Effector memory CD4-positive, alpha-beta T cell (primary cell): ENCODE measurements at regions not wholly inside any gene's neighbourhood (a gene's known extent, or its start where the extent isn't known, plus 50 kb on each side); places are given as distances from the start of the nearest gene placed in this dataset.

Experiments
- DNase-seq, 3 donors: peaks; one replicate each; pipeline ENCODE4 v3.0.0-alpha.2; 2020
- H3K27ac ChIP-seq: 2 replicates; pipeline ENCODE4 v1.7.0; 2013; ENCODE audit warnings: mild to moderate bottlenecking, low read length, moderate library complexity; ENCODE audit not compliant: insufficient read depth, poor library complexity, severe bottlenecking
- H3K27me3 ChIP-seq: replicated peaks from 2 replicates; pipeline ENCODE4 v1.7.0; 2013; ENCODE audit warnings: mild to moderate bottlenecking, low read length; ENCODE audit not compliant: insufficient read depth, control insufficient read depth, poor library complexity, severe bottlenecking
- H3K36me3 ChIP-seq: 2 replicates; pipeline ENCODE4 v1.7.0; 2013; ENCODE audit warnings: mild to moderate bottlenecking, low read length, moderate library complexity; ENCODE audit not compliant: control insufficient read depth, insufficient read depth
- H3K4me1 ChIP-seq: 2 replicates; pipeline ENCODE4 v1.7.0; 2013; ENCODE audit warnings: low read length, mild to moderate bottlenecking; ENCODE audit not compliant: control insufficient read depth, insufficient read depth, poor library complexity, severe bottlenecking
- H3K4me3 ChIP-seq: 2 replicates; pipeline ENCODE4 v1.7.0; 2013; ENCODE audit warnings: low read length, low read depth, mild to moderate bottlenecking; ENCODE audit not compliant: insufficient read depth, poor library complexity, severe bottlenecking
- H3K9me3 ChIP-seq: 2 replicates; pipeline ENCODE4 v1.7.0; 2013; ENCODE audit warnings: mild to moderate bottlenecking, low read length, moderate library complexity; ENCODE audit not compliant: control insufficient read depth

DNA sequence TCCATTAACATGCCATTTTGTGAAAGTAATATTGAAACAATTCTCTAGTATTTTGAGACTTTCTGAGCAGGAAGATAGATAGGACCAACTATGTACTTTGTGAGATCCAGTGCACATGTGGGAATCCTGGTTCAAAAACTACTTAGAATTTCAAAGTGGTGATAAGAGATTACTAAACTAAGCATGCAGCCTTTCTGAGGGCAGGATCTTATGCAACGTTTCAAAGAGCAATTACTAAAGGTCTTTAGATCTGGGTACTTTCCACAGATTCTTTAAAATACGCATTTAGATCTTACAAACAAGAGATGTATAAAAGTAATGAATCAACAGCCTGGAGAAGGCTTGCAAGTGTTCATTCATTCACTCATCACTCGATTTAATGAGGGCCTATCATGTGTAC lies 124.4 kb upstream of the TRIB2 start:
- Histone ChIP-seq H3K4me3 (no peak overlapping the region), H3K27ac (no peak overlapping the region), H3K9me3 (no peaks in the 10 kb centered on the region), H3K4me1 (peaks cover 8% of the 10 kb centered on the region), H3K36me3 (no peaks in the 10 kb centered on the region), H3K27me3 (no peaks in the 10 kb centered on the region)
- DNase-seq = no peak

DNA sequence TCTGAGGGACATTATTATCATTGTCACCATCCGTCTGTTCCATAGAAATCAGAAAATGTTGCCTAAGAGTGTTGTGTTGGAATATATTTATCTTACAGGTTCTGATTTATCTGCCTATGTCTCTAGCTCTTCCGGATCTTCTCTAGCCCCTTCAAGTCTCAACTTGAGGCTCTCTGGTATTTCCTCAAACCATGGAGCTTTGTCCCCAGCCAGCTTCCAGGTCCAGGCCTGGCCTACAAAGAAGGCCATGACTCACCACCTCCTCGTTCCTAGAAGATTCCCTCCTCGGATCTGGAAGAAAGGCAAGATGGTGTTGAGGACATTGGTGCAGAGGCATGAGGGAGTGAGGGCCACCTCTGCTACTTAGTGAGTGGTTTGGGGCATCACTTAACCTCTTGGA lies 122.1 kb upstream of the TRIB2 start:
- no peaks in the 10 kb centered on the region for H3K9me3 ChIP-seq
- H3K4me3 ChIP-seq = no peak overlapping the region
- no peaks in the 10 kb centered on the region for H3K36me3 ChIP-seq
- DNase-seq = no peak
- H3K27me3 ChIP-seq = no peaks in the 10 kb centered on the region
- no peaks in the 10 kb centered on the region for H3K4me1 ChIP-seq
- no peak overlapping the region for H3K27ac ChIP-seq

DNA sequence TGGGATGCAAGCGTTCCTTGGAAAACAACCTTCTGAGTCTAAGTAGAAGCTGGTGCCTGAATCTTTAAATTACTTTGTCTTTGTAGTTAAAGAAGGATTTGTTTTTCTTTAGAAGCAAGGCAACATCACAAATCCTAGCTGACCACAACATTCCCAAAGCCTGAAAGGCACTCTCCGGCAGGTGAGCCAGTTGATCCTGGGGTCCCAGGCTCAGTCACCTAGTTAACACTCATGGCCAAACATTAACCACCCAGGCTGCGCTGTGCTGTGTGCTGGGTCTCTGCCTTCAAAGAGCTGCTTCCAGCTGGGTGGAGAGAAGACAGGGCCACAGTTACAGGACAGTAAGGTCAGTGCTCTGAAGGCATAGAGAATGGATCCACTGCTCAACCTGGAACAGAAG lies 120.0 kb upstream of the TRIB2 start:
- H3K4me3 ChIP-seq = no peak overlapping the region
- H3K36me3 ChIP-seq = no peaks in the 10 kb centered on the region
- DNase-seq = no peak
- H3K27ac ChIP-seq = no peak overlapping the region
- H3K9me3 ChIP-seq = no peaks in the 10 kb centered on the region
- H3K4me1 ChIP-seq = no peaks in the 10 kb centered on the region
- no peaks in the 10 kb centered on the region for H3K27me3 ChIP-seq

DNA sequence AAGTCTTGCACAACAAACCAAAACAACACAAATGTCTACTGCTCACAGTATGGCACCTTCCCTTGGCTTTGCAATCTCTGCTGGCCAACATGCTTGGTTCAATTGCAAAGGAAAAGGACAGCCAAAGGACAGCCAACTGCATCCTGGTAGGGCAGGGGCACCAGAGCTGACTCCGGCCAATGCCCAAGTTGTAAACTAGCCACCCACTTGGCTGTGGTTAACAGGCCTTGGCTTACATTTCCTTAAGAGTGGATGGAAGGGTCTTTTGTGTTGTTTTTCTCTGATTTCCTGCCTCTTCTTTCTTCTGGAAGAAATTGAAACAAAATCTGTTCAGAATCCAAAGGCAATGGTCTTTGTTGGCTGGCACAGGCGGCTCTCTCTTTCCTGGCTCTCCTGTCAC lies 119.1 kb upstream of the TRIB2 start:
- Histone ChIP-seq H3K4me1 (no peaks in the 10 kb centered on the region), H3K36me3 (no peaks in the 10 kb centered on the region)

DNA sequence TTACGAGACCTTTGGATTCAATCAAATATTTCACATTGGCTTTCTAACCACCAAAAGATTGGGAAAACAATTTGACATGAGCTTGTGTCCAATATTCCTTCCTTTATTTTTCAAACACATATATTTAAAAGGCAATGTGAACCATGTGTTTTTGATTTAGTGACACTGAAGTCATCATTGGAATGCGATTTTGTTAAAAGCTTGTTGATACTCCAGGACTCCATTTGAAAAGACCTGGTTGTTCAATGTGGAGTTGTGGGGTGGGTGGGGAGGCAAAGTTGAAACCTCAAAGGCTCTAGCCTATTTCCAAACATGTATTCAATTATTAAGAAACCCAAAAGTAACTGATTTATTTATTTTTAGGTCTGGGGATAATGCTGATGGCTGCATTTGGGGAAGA lies 114.1 kb upstream of the TRIB2 start:
- Histone ChIP-seq H3K27ac (no peak overlapping the region), H3K4me3 (no peak overlapping the region), H3K36me3 (no peaks in the 10 kb centered on the region), H3K4me1 (no peaks in the 10 kb centered on the region), H3K9me3 (no peaks in the 10 kb centered on the region), H3K27me3 (no peaks in the 10 kb centered on the region)
- no peak for DNase-seq

More for the DNA sequence above, 119.1 kb upstream of the TRIB2 start:
- DNase-seq = no peak
- H3K4me3 ChIP-seq = no peak overlapping the region
- no peaks in the 10 kb centered on the region for H3K9me3 ChIP-seq
- no peak overlapping the region for H3K27ac ChIP-seq
- no peaks in the 10 kb centered on the region for H3K27me3 ChIP-seq

DNA sequence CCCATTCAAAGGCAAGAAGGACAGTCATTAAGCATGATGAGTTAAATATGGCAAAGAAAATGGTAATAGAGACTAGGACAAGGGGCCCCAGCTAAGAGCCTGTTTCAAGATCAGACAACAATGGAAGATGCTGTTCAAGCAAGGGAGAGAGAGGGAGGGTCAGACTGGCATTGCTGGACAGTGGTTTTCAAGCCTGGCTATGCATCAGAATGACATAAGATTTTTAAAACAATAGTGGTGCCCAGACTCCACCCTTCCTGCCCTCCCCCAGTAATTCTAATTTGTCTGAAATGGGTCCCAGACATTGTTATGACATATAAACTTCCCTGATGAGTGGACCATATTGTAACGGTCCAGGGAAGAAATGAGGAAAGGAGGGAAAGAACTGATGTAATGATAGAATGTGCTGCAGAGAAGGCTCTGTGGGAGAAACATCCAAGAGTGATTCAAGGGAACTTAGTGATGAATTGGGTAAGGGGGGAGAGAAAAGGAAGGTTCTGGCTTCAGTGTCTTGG lies 112.9 kb upstream of the TRIB2 start:
- H3K36me3 ChIP-seq = no peaks in the 10 kb centered on the region
- H3K27me3 ChIP-seq = no peaks in the 10 kb centered on the region
- no peak for DNase-seq
- H3K4me1 ChIP-seq = no peaks in the 10 kb centered on the region
- H3K9me3 ChIP-seq = no peaks in the 10 kb centered on the region
- H3K4me3 ChIP-seq = no peak overlapping the region
- no peak overlapping the region for H3K27ac ChIP-seq

GRCh38 chr2:12604341-12604740 lies 112.4 kb upstream of the TRIB2 start:
- DNase-seq = no peak
- Histone ChIP-seq H3K4me1 (no peaks in the 10 kb centered on the region), H3K27ac (no peak overlapping the region), H3K9me3 (no peaks in the 10 kb centered on the region), H3K36me3 (no peaks in the 10 kb centered on the region), H3K4me3 (no peak overlapping the region), H3K27me3 (no peaks in the 10 kb centered on the region)

GRCh38 chr2:12605366-12605765 lies 111.4 kb upstream of the TRIB2 start:
- Histone ChIP-seq H3K27me3 (no peaks in the 10 kb centered on the region), H3K27ac (no peak overlapping the region), H3K9me3 (no peaks in the 10 kb centered on the region), H3K36me3 (no peaks in the 10 kb centered on the region), H3K4me3 (no peak overlapping the region), H3K4me1 (no peaks in the 10 kb centered on the region)
- DNase-seq = no peak

- Histone ChIP-seq H3K9me3 (no peaks in the 10 kb centered on the region), H3K36me3 (no peaks in the 10 kb centered on the region), H3K4me1 (no peaks in the 10 kb centered on the region), H3K27me3 (no peaks in the 10 kb centered on the region), H3K27ac (no peak overlapping the region), H3K4me3 (no peak overlapping the region)
- DNase-seq = no peak
Measured at GRCh38 chr2:12605936-12606335, 110.8 kb upstream of the TRIB2 start.

DNA sequence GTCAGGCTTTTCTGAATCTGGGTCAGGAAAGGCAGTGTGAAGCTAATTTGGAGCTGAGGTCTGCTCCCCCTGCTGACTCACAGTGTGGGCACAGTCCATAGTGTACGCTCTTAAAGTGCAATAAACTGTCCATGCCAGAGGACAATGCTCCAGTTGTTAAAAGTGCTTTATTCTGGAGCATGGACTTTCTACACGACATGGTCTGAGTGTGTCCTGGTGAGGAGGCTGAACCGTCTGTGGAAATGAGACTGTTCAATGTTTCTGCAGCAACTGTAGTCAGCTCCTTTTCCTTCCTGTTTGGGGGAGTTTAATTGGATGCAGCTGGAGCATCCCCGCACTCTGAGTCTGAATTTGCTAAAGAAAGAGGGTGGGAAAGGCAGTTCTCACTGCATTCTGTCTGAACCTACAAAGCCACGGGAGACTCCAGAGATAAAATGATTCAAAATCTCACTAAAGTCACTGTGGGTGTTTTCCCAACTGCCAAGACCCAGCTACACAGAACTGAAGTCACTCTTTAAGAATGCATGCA lies 110.2 kb upstream of the TRIB2 start:
- Histone ChIP-seq H3K27ac (no peak overlapping the region), H3K27me3 (no peaks in the 10 kb centered on the region), H3K36me3 (no peaks in the 10 kb centered on the region), H3K4me1 (no peaks in the 10 kb centered on the region), H3K9me3 (no peaks in the 10 kb centered on the region), H3K4me3 (no peak overlapping the region)
- DNase-seq = no peak
